OCI-LY7 (cell line): ENCODE measurements at regions not wholly inside any gene's neighbourhood (a gene's known extent, or its start where the extent isn't known, plus 50 kb on each side); places are given as distances from the start of the nearest gene placed in this dataset.

Experiments used
- CTCF ChIP-seq: fragments of 200-600 bp; sonication (generic); conservative IDR thresholded peaks from 2 replicates; pipeline ENCODE4 v1.5.1; 2014; ENCODE audit warnings: mild to moderate bottlenecking, antibody characterized with exemption, low read length, moderate library complexity, mixed read lengths
- EZH2phosphoT487 ChIP-seq: fragments of 200-600 bp; sonication (generic); IDR thresholded peaks from 2 replicates; pipeline ENCODE4 v1.6.1; 2018; ENCODE audit warnings: low read depth, borderline replicate concordance, mild to moderate bottlenecking, mixed run types, antibody characterized with exemption, low read length, moderate library complexity, mixed read lengths

- no peak for TF ChIP-seq CTCF
- TF ChIP-seq EZH2phosphoT487 = no peak
Observed at GRCh38 chr10:129241461-129241860, 225.6 kb upstream of the MGMT start.
